ENCODE measurements at regions not wholly inside any gene's neighbourhood (a gene's known extent, or its start where the extent isn't known, plus 50 kb on each side); places are given as distances from the start of the nearest gene placed in this dataset.

DNA sequence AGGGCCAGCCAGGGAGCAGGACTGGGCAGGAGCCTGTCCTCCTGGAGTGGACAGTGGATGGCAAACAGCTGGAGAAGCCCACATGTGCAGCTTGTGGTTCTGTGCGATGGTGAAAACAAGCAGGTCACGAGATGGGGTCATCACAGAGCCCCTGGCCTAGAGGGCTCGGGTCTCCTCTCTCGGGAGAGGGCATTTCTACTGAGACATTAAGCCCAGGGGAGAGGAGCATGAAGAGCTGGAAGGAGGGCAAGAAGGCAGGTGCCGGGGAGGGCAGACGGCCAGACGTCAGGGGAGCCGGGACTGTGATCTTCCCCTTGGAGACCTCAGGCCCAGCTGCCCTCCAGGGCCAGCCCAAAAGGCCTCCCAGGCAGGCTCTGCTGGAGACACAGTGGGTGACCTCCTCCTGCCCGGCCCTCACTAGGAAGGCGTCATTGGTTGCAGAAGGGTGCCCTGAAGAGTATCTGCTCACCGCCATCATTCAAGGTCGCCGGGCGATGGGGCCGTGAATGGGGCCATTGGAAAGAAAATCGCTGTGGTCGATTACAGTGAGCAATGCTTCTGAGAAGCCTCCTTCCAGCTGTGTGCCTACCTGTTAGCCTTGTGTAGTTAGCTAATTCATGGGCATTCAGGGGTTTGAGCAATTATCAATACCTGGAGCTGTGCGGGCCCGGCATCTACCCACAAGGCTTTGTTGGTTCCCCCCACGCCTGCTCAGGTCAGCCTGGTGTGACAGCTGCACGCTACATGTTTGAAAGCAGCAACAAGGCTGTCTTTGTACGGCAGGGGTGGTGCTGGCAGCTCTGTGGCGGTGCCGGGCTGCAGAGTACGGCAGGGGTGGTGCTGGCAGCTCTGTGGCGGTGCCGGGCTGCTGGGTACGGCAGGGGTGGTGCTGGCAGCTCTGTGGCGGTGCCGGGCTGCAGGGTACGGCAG lies 72.3 kb upstream of the ACTRT2 start:
- DNase-seq (ENCODE audit: low read depth in 1 of 2, low spot score in 2 of 2), result no peak
- Histone ChIP-seq H3K4me3 (ENCODE audit: extremely low read depth in 1 of 4, insufficient read depth in 2 of 4, low read depth in 3 of 4, low read length in 4 of 4) (no peak overlapping the region), H2BK120ac (replicated peaks; ENCODE audit: low read depth, low read length) (no peak overlapping the region), H3K14ac (ENCODE audit: insufficient read length) (no peak overlapping the region), H2AK5ac (ENCODE audit: low read depth, low read length) (no peak overlapping the region), H4K20me1 (replicated peaks in 1 of 2; ENCODE audit: control insufficient read depth in 1 of 2, insufficient read depth in 2 of 2, low read length in 2 of 2) (peaks cover 0 to 2% of the 10 kb centered on the region in 2 experiments), H2BK5ac (ENCODE audit: low read depth, low read length) (no peak overlapping the region), H2BK15ac (ENCODE audit: low read length) (no peak overlapping the region), H3K79me2 (ENCODE audit: control insufficient read depth in 1 of 2, insufficient read depth in 2 of 2, low read length in 2 of 2) (peaks cover 0 to 3% of the 10 kb centered on the region in 2 experiments; a peak in 1 of 4 replicates), H2BK20ac (ENCODE audit: low read length) (no peak overlapping the region), H4K5ac (ENCODE audit: insufficient read length, low read depth, low read length) (no peak overlapping the region), H3K9me3 (ENCODE audit: insufficient read depth in 2 of 2, low read depth in 1 of 2, low read length in 1 of 2) (peaks cover 76 to 93% of the 10 kb centered on the region in 2 experiments), H3K4me1 (replicated peaks in 1 of 4; ENCODE audit: control insufficient read depth in 3 of 4, insufficient read depth in 4 of 4, low read length in 3 of 4) (no peaks in the 10 kb centered on the region), H3K23ac (ENCODE audit: insufficient read length) (no peak overlapping the region), H4K91ac (replicated peaks; ENCODE audit: insufficient read length, low read length) (no peak overlapping the region), H4K8ac (ENCODE audit: extremely low read depth, insufficient read depth, low read length) (no peak overlapping the region), H3K27me3 (replicated peaks in 1 of 4; ENCODE audit: control insufficient read depth in 3 of 4, extremely low read depth in 1 of 4, insufficient read depth in 3 of 4, low read length in 3 of 4) (no peaks in the 10 kb centered on the region; a peak in 1 of 7 replicates), H3K56ac (replicated peaks; ENCODE audit: insufficient read length, low read depth, low read length) (no peak overlapping the region), H3K27ac (ENCODE audit: low read depth, low read length) (no peak overlapping the region), H2BK12ac (ENCODE audit: low read depth, low read length) (no peak overlapping the region), H3K4ac (replicated peaks; ENCODE audit: insufficient read length, low read depth, low read length) (no peak overlapping the region), H3K23me2 (ENCODE audit: low read depth, low read length) (peaks cover 2% of the 10 kb centered on the region; the same call in 1 of the 2 replicates), H3K18ac (ENCODE audit: extremely low read depth, low read length) (no peak overlapping the region), H3K9ac (replicated peaks in 1 of 4; ENCODE audit: extremely low read depth in 1 of 4, low read depth in 3 of 4, low read length in 3 of 4) (no peak overlapping the region), H3K36me3 (ENCODE audit: control insufficient read depth in 2 of 4, insufficient read depth in 4 of 4, low read length in 3 of 4) (no peaks in the 10 kb centered on the region; a peak in 1 of 8 replicates), H2AFZ (ENCODE audit: low read length) (no peak overlapping the region), H3K4me2 (ENCODE audit: insufficient read depth in 1 of 2, low read depth in 2 of 2, low read length in 2 of 2) (no peak overlapping the region), H3K79me1 (ENCODE audit: low read depth, low read length) (no peaks in the 10 kb centered on the region)
- POLR2A ChIA-PET (ENCODE audit: partially characterized antibody), result interaction anchor here (0.8 kb wide), 1 partner anchor 9 kb away, joined by 3 read pairs; no protein-coding TSS in a partner anchor
- WGBS, 2 experiments (ENCODE audit: extremely low coverage in 1 of 2, insufficient coverage in 1 of 2, insufficient read length in 1 of 2, insufficient replicate concordance in 2 of 2, low coverage in 1 of 2, low lambda C conversion rate in 2 of 2, missing lambda C conversion rate in 1 of 2), result 90% methylated on average over 24 of the region's 31 CpGs; no CpG with 5 or more reads in 1 of the 2 experiments
- FAIRE-seq, result no peak
- CTCF ChIA-PET (ENCODE audit: partially characterized antibody), result interaction anchor here (1.0 kb wide), 1 partner anchor 308 kb away, joined by 3 read pairs; no protein-coding TSS in a partner anchor
- TF ChIP-seq CEBPB (IDR thresholded peaks at IDR 0.05; ENCODE audit: low read depth, low read length), result no peak
- TF ChIP-seq SRF (IDR thresholded peaks at IDR 0.05; ENCODE audit: low read depth, low read length), result no peak
- no peak for TF ChIP-seq EZH2 (IDR thresholded peaks at IDR 0.05; ENCODE audit: low read depth, low read length, severe bottlenecking)
